ENCODE measurements at regions not wholly inside any gene's neighbourhood (a gene's known extent, or its start where the extent isn't known, plus 50 kb on each side); places are given as distances from the start of the nearest gene placed in this dataset.

GRCh38 chr5:52181403-52181802 lies 606.3 kb upstream of the ITGA1 start:
- no peak for DNase-seq

- no peak for DNase-seq
Measured at GRCh38 chr5:52190737-52191136, 597.0 kb upstream of the ITGA1 start.

DNA sequence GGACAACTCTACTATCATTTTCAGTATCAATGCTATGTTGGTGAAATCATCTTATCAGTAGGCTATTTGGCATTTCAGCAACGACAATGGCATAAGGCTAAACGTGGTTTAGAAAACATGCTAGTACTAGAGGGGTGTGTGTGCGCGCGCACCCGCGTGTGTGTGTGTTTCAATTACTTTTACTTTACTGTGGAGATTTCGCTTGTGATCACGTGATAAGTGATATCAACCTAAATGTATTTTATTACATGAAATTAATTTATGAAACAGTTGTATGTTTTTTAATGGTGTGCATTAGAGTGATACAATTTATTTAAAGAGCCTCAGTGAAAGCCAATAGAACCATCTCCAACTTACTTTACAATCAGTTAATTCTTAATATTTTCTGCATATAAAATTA lies 587.9 kb upstream of the ITGA1 start:
- DNase-seq, result no peak

- no peak for DNase-seq
Measured at GRCh38 chr5:52202256-52202655, 585.5 kb upstream of the ITGA1 start.

GRCh38 chr5:52204310-52204709 lies 583.4 kb upstream of the ITGA1 start:
- no peak for DNase-seq

Data from NCI-H2107 (cell line).